HepG2 (cell line): ENCODE measurements at regions not wholly inside any gene's neighbourhood (a gene's known extent, or its start where the extent isn't known, plus 50 kb on each side); places are given as distances from the start of the nearest gene placed in this dataset.

Experiments
- ATAC-seq: fragments of 200-7000 bp; cut with Tn5 transposase; 3 replicates; pipeline ENCODE4 v1.9.1; 2020; ENCODE audit warnings: mild to moderate bottlenecking, moderate library complexity
- BruUV-seq: library from RNA; stranded (reverse); fragments of 400-500 nt; replicated peaks from 2 replicates; lab custom pipeline; 2021; lab: Mats Ljungman, UMichigan
- CTCF ChIA-PET: fragments of 300-600 bp; formaldehyde crosslinking; extraction: SDS; loops from one replicate; lab custom pipeline; 2021; ENCODE audit warnings: low total read pairs, inconsistent platforms, low intra/inter-chr PET ratio; lab: Yijun Ruan, JAX
- POLR2A ChIA-PET: fragments of 350-600 bp; sonication (Branson Sonifier 250); formaldehyde crosslinking; loops from one replicate; lab custom pipeline; 2020; ENCODE audit warnings: antibody characterized with exemption, inconsistent platforms; lab: Yijun Ruan, JAX
- DNase-seq: peaks from one replicate; pipeline ENCODE4 v3.0.0-alpha.2; 2015; ENCODE audit warnings: low spot score
- FAIRE-seq: peaks from 3 replicates; lab custom pipeline; 2011; peaks lifted over from hg19 to GRCh38; lab: Jason Lieb, UNC
- H2AFZ ChIP-seq: one replicate; pipeline ENCODE4 v1.6.1; 2011; ENCODE audit warnings: low read length, inconsistent platforms
- H3K27ac ChIP-seq: fragments of 300-600 bp; 3 replicates; pipeline ENCODE4 v1.8.0; 2011; ENCODE audit warnings: mixed run types, mild to moderate bottlenecking, mixed read lengths, low read length, inconsistent platforms; ENCODE audit not compliant: insufficient read depth; ENCODE audit errors: extremely low read length
- H3K27me3 ChIP-seq, 2 experiments: fragments of 200-600 bp in 1 of 2; 2 replicates in 1 of 2; 3 replicates in 1 of 2; pipeline versions ENCODE4 v1.6.0 to v1.8.0; 2011; ENCODE audit warnings: low read length in 2 of 2, mild to moderate bottlenecking in 2 of 2, moderate library complexity in 2 of 2, inconsistent platforms in 1 of 2; ENCODE audit not compliant: insufficient read depth in 2 of 2, control insufficient read depth in 1 of 2
- H3K36me3 ChIP-seq, 2 experiments: fragments of 200-600 bp in 1 of 2; replicated peaks in 1 of 2; 2 replicates in 1 of 2; 3 replicates in 1 of 2; pipeline versions ENCODE4 v1.5.1 to v1.8.0; 2011; ENCODE audit warnings: low read length in 2 of 2, inconsistent platforms in 1 of 2; ENCODE audit not compliant: insufficient read depth in 2 of 2, control insufficient read depth in 1 of 2
- H3K4me1 ChIP-seq: 2 replicates; pipeline ENCODE4 v1.5.1; 2012; ENCODE audit warnings: low read length, inconsistent platforms; ENCODE audit not compliant: insufficient read depth
- H3K4me2 ChIP-seq: 2 replicates; pipeline ENCODE4 v1.6.0; 2011; ENCODE audit warnings: low read depth, low read length, inconsistent platforms
- H3K4me3 ChIP-seq, 3 experiments: fragments of 200-600 bp in 1 of 3; sonication (generic), shearing (Covaris generic) in 1 of 3; replicated peaks in 1 of 3; 2 replicates each; pipeline ENCODE4 v1.5.1; 2011 to 2016; ENCODE audit warnings: low read length in 3 of 3, inconsistent platforms in 2 of 3, low read depth in 2 of 3, mild to moderate bottlenecking in 2 of 3, control low read depth in 1 of 3, mixed read lengths in 1 of 3; ENCODE audit not compliant: insufficient read depth in 1 of 3
- H3K79me2 ChIP-seq: one replicate; pipeline ENCODE4 v1.6.1; 2011; ENCODE audit warnings: low read length, inconsistent platforms; ENCODE audit not compliant: insufficient read depth
- H3K9ac ChIP-seq: 2 replicates; pipeline ENCODE4 v1.6.0; 2011; ENCODE audit warnings: mild to moderate bottlenecking, low read depth, low read length, inconsistent platforms; ENCODE audit not compliant: insufficient read depth
- H3K9me3 ChIP-seq: 2 replicates; pipeline ENCODE4 v1.5.1; 2012; ENCODE audit warnings: mild to moderate bottlenecking, low read length
- H4K20me1 ChIP-seq: 2 replicates; pipeline ENCODE4 v1.6.0; 2011; ENCODE audit warnings: inconsistent platforms, mild to moderate bottlenecking, low read length, moderate library complexity; ENCODE audit not compliant: insufficient read depth
- ARID2 ChIP-seq: sonication (generic); formaldehyde crosslinking; IDR thresholded peaks from 2 replicates; pipeline ENCODE4 v1.8.1; 2022; ENCODE audit warnings: mild to moderate bottlenecking, missing genetic modification reagents, borderline replicate concordance
- CREBL2 ChIP-seq: sonication (generic); formaldehyde crosslinking; IDR thresholded peaks from 2 replicates; pipeline ENCODE4 v1.8.1; 2023; ENCODE audit warnings: missing genetic modification reagents, mild to moderate bottlenecking, borderline replicate concordance
- GABPB1 ChIP-seq: IDR thresholded peaks from 2 replicates; pipeline ENCODE4 v1.6.1; 2016; ENCODE audit warnings: mild to moderate bottlenecking, missing genetic modification reagents, moderate library complexity, missing compliant biosample characterization
- HMGXB3 ChIP-seq: sonication (generic); formaldehyde crosslinking; IDR thresholded peaks from 2 replicates; pipeline ENCODE4 v1.4.0; 2020; ENCODE audit warnings: missing genetic modification reagents, borderline replicate concordance
- ZBED4 ChIP-seq: sonication (generic); formaldehyde crosslinking; IDR thresholded peaks from 2 replicates; pipeline ENCODE4 v1.4.0; 2020; ENCODE audit warnings: missing genetic modification reagents, borderline replicate concordance
- ZNF574 ChIP-seq: sonication (generic); formaldehyde crosslinking; IDR thresholded peaks from 2 replicates; pipeline ENCODE4 v1.4.0; 2020; ENCODE audit warnings: missing genetic modification reagents
- WGBS: methylation state at CpG from one replicate; pipeline ENCODE4 v1.1.6; 2017; ENCODE audit warnings: low lambda C conversion rate; 5-methylcytosine and 5-hydroxymethylcytosine counted together
- in situ Hi-C: cut with HindIII; loops from 2 replicates; pipeline ENCODE4 v1.10.0; 2017; ENCODE audit warnings: low pct_unique_long_range_greater_than_20kb; ENCODE audit not compliant: extremely low pct_ligation_motif_present
- intact Hi-C: fragments of 100-400 bp; cut with micrococcal nuclease; formaldehyde crosslinking; loops from one replicate; pipeline ENCODE4 v1.10.0; 2022; ENCODE audit not compliant: unreplicated experiment

- H2AFZ ChIP-seq, result no peak overlapping the region
- no TSS peak for BruUV-seq
- ATAC-seq (no peak), FAIRE-seq (no peak), DNase-seq (no peak)
- ChIA-PET POLR2A (no interaction called here), CTCF (no interaction called here)
- in situ Hi-C loops, result no loop called here
- no peak overlapping the region for H3K27ac ChIP-seq
- intact Hi-C loops, result no loop called here
- no peaks in the 10 kb centered on the region for H3K36me3 ChIP-seq
- no peak overlapping the region for H3K9ac ChIP-seq
- no peaks in the 10 kb centered on the region for H3K27me3 ChIP-seq
- no peak overlapping the region for H3K4me3 ChIP-seq
- no peaks in the 10 kb centered on the region for H3K79me2 ChIP-seq
- WGBS, result 25% methylated on average over 4 of the region's 4 CpGs
- H3K4me1 ChIP-seq, result no peaks in the 10 kb centered on the region
- no peaks in the 10 kb centered on the region for H4K20me1 ChIP-seq
- H3K9me3 ChIP-seq, result no peaks in the 10 kb centered on the region
- no peak overlapping the region for H3K4me2 ChIP-seq
- no peak for TF ChIP-seq GABPB1 (CRISPR knock-in tag)
- TF ChIP-seq CREBL2 (CRISPR knock-in tag), result no peak
- TF ChIP-seq ZNF574, result no peak
- TF ChIP-seq ZBED4 (CRISPR knock-in tag), result no peak
- no peak for TF ChIP-seq ARID2
- no peak for TF ChIP-seq HMGXB3 (CRISPR knock-in tag)
These were observed 675.3 kb upstream of the SGCG start for GRCh38 chr13:22505489-22505888.
